ENCODE measurements at regions not wholly inside any gene's neighbourhood (a gene's known extent, or its start where the extent isn't known, plus 50 kb on each side); places are given as distances from the start of the nearest gene placed in this dataset.
A peak's percentile ranks its signal among the peaks of the same experiment; 100 is the strongest.

GRCh38 chr1:64318428-64318827 lies 115.0 kb downstream of the UBE2U start:
- Histone ChIP-seq H3K27me3 (ENCODE audit: control insufficient read depth, insufficient read depth, low read length) (no peaks in the 10 kb centered on the region), H3K4me3 (ENCODE audit: low read depth, low read length) (no peak overlapping the region), H3K36me3 (ENCODE audit: control insufficient read depth, insufficient read depth, low read length) (no peaks in the 10 kb centered on the region)
- no peak for FAIRE-seq
- TF ChIP-seq CTCF (IDR thresholded peaks at IDR 0.05; ENCODE audit: insufficient read depth, low read length, severe bottlenecking) = no peak
- DNase-seq (ENCODE audit: low read depth) = no peak

- H3K27me3 ChIP-seq (ENCODE audit: control insufficient read depth, insufficient read depth, low read length) = no peaks in the 10 kb centered on the region
- no peak for DNase-seq (ENCODE audit: low read depth)
- TF ChIP-seq CTCF (IDR thresholded peaks at IDR 0.05; ENCODE audit: insufficient read depth, low read length, severe bottlenecking) = no peak
- no peak for FAIRE-seq
- no peak overlapping the region for H3K4me3 ChIP-seq (ENCODE audit: low read depth, low read length)
- H3K36me3 ChIP-seq (ENCODE audit: control insufficient read depth, insufficient read depth, low read length) = no peaks in the 10 kb centered on the region
These were observed 116.6 kb downstream of the UBE2U start for GRCh38 chr1:64320007-64320406.

- FAIRE-seq (no peak), DNase-seq (ENCODE audit: low read depth) (peak; percentile 61)
These were observed 117.0 kb downstream of the UBE2U start for GRCh38 chr1:64320470-64320869.

GRCh38 chr1:64320922-64321614 lies 117.6 kb downstream of the UBE2U start:
- FAIRE-seq (peak; percentile 62), DNase-seq (ENCODE audit: low read depth) (no peak)
- TF ChIP-seq CTCF (IDR thresholded peaks at IDR 0.05; ENCODE audit: insufficient read depth, low read length, severe bottlenecking) = no peak
- Histone ChIP-seq H3K36me3 (ENCODE audit: control insufficient read depth, insufficient read depth, low read length) (no peaks in the 10 kb centered on the region), H3K27me3 (ENCODE audit: control insufficient read depth, insufficient read depth, low read length) (no peaks in the 10 kb centered on the region), H3K4me3 (ENCODE audit: low read depth, low read length) (no peak overlapping the region)

More at GRCh38 chr1:64320470-64320869, 117.0 kb downstream of the UBE2U start:
- H3K36me3 ChIP-seq (ENCODE audit: control insufficient read depth, insufficient read depth, low read length) = no peaks in the 10 kb centered on the region
- no peak for TF ChIP-seq CTCF (IDR thresholded peaks at IDR 0.05; ENCODE audit: insufficient read depth, low read length, severe bottlenecking)
- H3K4me3 ChIP-seq (ENCODE audit: low read depth, low read length) = no peak overlapping the region
- H3K27me3 ChIP-seq (ENCODE audit: control insufficient read depth, insufficient read depth, low read length) = no peaks in the 10 kb centered on the region

GRCh38 chr1:64323054-64323453 lies 119.6 kb downstream of the UBE2U start:
- no peaks in the 10 kb centered on the region for H3K27me3 ChIP-seq (ENCODE audit: control insufficient read depth, insufficient read depth, low read length)
- no peak for TF ChIP-seq CTCF (IDR thresholded peaks at IDR 0.05; ENCODE audit: insufficient read depth, low read length, severe bottlenecking)
- H3K36me3 ChIP-seq (ENCODE audit: control insufficient read depth, insufficient read depth, low read length) = no peaks in the 10 kb centered on the region
- DNase-seq (ENCODE audit: low read depth) (no peak), FAIRE-seq (peak; percentile 36)
- H3K4me3 ChIP-seq (ENCODE audit: low read depth, low read length) = no peak overlapping the region

- DNase-seq (ENCODE audit: low read depth) (no peak), FAIRE-seq (no peak)
- no peak for TF ChIP-seq CTCF (IDR thresholded peaks at IDR 0.05; ENCODE audit: insufficient read depth, low read length, severe bottlenecking)
- H3K4me3 ChIP-seq (ENCODE audit: low read depth, low read length) = no peak overlapping the region
- H3K36me3 ChIP-seq (ENCODE audit: control insufficient read depth, insufficient read depth, low read length) = no peaks in the 10 kb centered on the region
- no peaks in the 10 kb centered on the region for H3K27me3 ChIP-seq (ENCODE audit: control insufficient read depth, insufficient read depth, low read length)
These were observed 120.5 kb downstream of the UBE2U start for GRCh38 chr1:64323882-64324281.
